H9 (cell line): ENCODE measurements at regions not wholly inside any gene's neighbourhood (a gene's known extent, or its start where the extent isn't known, plus 50 kb on each side); places are given as distances from the start of the nearest gene placed in this dataset.

Experiments
- DNase-seq: peaks from one replicate; pipeline ENCODE4 v3.0.0-alpha.2; 2017
- H2AFZ ChIP-seq: one replicate; pipeline ENCODE4 v1.6.1; 2013; ENCODE audit warnings: mild to moderate bottlenecking, low read length, control low read depth, moderate library complexity
- H2AK5ac ChIP-seq: 2 replicates; pipeline ENCODE4 v1.6.1; 2013; ENCODE audit warnings: low read length, control low read depth, mixed read lengths; ENCODE audit not compliant: insufficient read length
- H2BK120ac ChIP-seq: one replicate; pipeline ENCODE4 v1.6.1; 2013; ENCODE audit warnings: low read depth, mild to moderate bottlenecking, low read length, control low read depth, inconsistent platforms; ENCODE audit not compliant: poor library complexity, severe bottlenecking
- H2BK12ac ChIP-seq: 2 replicates; pipeline ENCODE4 v1.6.1; 2013; ENCODE audit warnings: low read length, control low read depth, mixed read lengths, low read depth; ENCODE audit not compliant: insufficient read length
- H2BK15ac ChIP-seq: 2 replicates; pipeline ENCODE4 v1.6.1; 2013; ENCODE audit warnings: low read depth, low read length, control low read depth
- H2BK20ac ChIP-seq: one replicate; pipeline ENCODE4 v1.6.1; 2013; ENCODE audit warnings: low read depth, mild to moderate bottlenecking, low read length, control low read depth, inconsistent platforms; ENCODE audit not compliant: poor library complexity, severe bottlenecking
- H2BK5ac ChIP-seq: 2 replicates; pipeline ENCODE4 v1.6.1; 2013; ENCODE audit warnings: low read length, control low read depth, mixed read lengths; ENCODE audit not compliant: insufficient read length
- H3K14ac ChIP-seq: 2 replicates; pipeline ENCODE4 v1.6.1; 2013; ENCODE audit warnings: low read length, control low read depth; ENCODE audit not compliant: insufficient read depth
- H3K18ac ChIP-seq: 2 replicates; pipeline ENCODE4 v1.6.1; 2013; ENCODE audit warnings: low read depth, mild to moderate bottlenecking, mixed read lengths, low read length, control low read depth; ENCODE audit not compliant: insufficient read length
- H3K23ac ChIP-seq: 2 replicates; pipeline ENCODE4 v1.6.1; 2013; ENCODE audit warnings: low read length, control low read depth, mixed read lengths, low read depth; ENCODE audit not compliant: insufficient read length
- H3K23me2 ChIP-seq: 2 replicates; pipeline ENCODE4 v1.6.1; 2013; ENCODE audit warnings: low read depth, mild to moderate bottlenecking, mixed read lengths, low read length, control low read depth; ENCODE audit not compliant: insufficient read length, poor library complexity, severe bottlenecking
- H3K27ac ChIP-seq: 2 replicates; pipeline ENCODE4 v1.5.1; 2013; ENCODE audit warnings: low read length, control low read depth, mixed read lengths, low read depth; ENCODE audit not compliant: insufficient read length
- H3K27me3 ChIP-seq: 2 replicates; pipeline ENCODE4 v1.6.1; 2013; ENCODE audit warnings: low read length, control low read depth, inconsistent platforms; ENCODE audit not compliant: insufficient read depth
- H3K4ac ChIP-seq: 2 replicates; pipeline ENCODE4 v1.6.1; 2013; ENCODE audit warnings: low read depth, mild to moderate bottlenecking, control low read depth, inconsistent platforms, low read length, moderate library complexity
- H3K4me1 ChIP-seq: 2 replicates; pipeline ENCODE4 v1.6.1; 2013; ENCODE audit warnings: low read length, control low read depth, inconsistent platforms; ENCODE audit not compliant: insufficient read depth
- H3K4me2 ChIP-seq: 2 replicates; pipeline ENCODE4 v1.6.1; 2013; ENCODE audit warnings: low read length, control low read depth, mixed read lengths; ENCODE audit not compliant: insufficient read length, insufficient read depth
- H3K56ac ChIP-seq: 2 replicates; pipeline ENCODE4 v1.6.1; 2013; ENCODE audit warnings: low read depth, mild to moderate bottlenecking, mixed read lengths, low read length, control low read depth; ENCODE audit not compliant: insufficient read length
- H3K79me1 ChIP-seq: 2 replicates; pipeline ENCODE4 v1.6.1; 2013; ENCODE audit warnings: low read depth, mild to moderate bottlenecking, moderate library complexity, low read length, control low read depth, inconsistent platforms; ENCODE audit not compliant: insufficient read depth, poor library complexity, severe bottlenecking
- H3K79me2 ChIP-seq: 2 replicates; pipeline ENCODE4 v1.6.1; 2013; ENCODE audit warnings: low read length, control low read depth, inconsistent platforms; ENCODE audit not compliant: insufficient read depth
- H3K9ac ChIP-seq: 2 replicates; pipeline ENCODE4 v1.6.1; 2013; ENCODE audit warnings: low read length, control low read depth, mixed read lengths; ENCODE audit not compliant: insufficient read length; ENCODE audit errors: extremely low read depth
- H3K9me3 ChIP-seq: one replicate; pipeline ENCODE4 v1.6.1; 2013; ENCODE audit warnings: low read depth, low read length, inconsistent platforms; ENCODE audit not compliant: control insufficient read depth
- H3T11ph ChIP-seq: one replicate; pipeline ENCODE4 v1.6.1; 2013; ENCODE audit warnings: mild to moderate bottlenecking, low read length, control low read depth, inconsistent platforms
- H4K20me1 ChIP-seq: one replicate; pipeline ENCODE4 v1.6.1; 2013; ENCODE audit not compliant: control insufficient read depth, insufficient read length, insufficient read depth
- H4K5ac ChIP-seq: 2 replicates; pipeline ENCODE4 v1.6.1; 2013; ENCODE audit warnings: low read depth, mild to moderate bottlenecking, mixed read lengths, low read length, control low read depth; ENCODE audit not compliant: insufficient read length
- H4K8ac ChIP-seq: replicated peaks from 2 replicates; pipeline ENCODE4 v1.6.1; 2013; ENCODE audit warnings: low read length, control low read depth, mixed read lengths, low read depth; ENCODE audit not compliant: insufficient read length
- H4K91ac ChIP-seq: 2 replicates; pipeline ENCODE4 v1.6.1; 2013; ENCODE audit warnings: low read depth, mild to moderate bottlenecking, moderate library complexity, mixed read lengths, low read length, control low read depth; ENCODE audit not compliant: insufficient read length
- H3K27ac Mint-ChIP-seq, 3 experiments: 2 replicates in 2 of 3; 3 replicates in 1 of 3; pipeline ENCODE4 v1.8.0; 2020 to 2021; ENCODE audit warnings: mixed read lengths in 3 of 3, mild to moderate bottlenecking in 1 of 3, moderate library complexity in 1 of 3
- H3K27me3 Mint-ChIP-seq: 2 replicates; pipeline ENCODE4 v1.8.0; 2021; ENCODE audit warnings: low read depth, mild to moderate bottlenecking, moderate library complexity, mixed read lengths
- H3K36me3 Mint-ChIP-seq, 3 experiments: 2 replicates in 2 of 3; 3 replicates in 1 of 3; pipeline ENCODE4 v1.8.0; 2020 to 2021; ENCODE audit warnings: low read depth in 3 of 3, mixed read lengths in 3 of 3; ENCODE audit not compliant: insufficient read depth in 1 of 3
- H3K4me1 Mint-ChIP-seq, 2 experiments: 2 replicates each; pipeline ENCODE4 v1.8.0; 2020; ENCODE audit warnings: mixed read lengths in 2 of 2
- H3K4me3 Mint-ChIP-seq, 2 experiments: 2 replicates in 1 of 2; 3 replicates in 1 of 2; pipeline ENCODE4 v1.8.0; 2020 to 2021; ENCODE audit warnings: mild to moderate bottlenecking in 2 of 2, mixed read lengths in 2 of 2, moderate library complexity in 1 of 2
- H3K9me3 Mint-ChIP-seq, 2 experiments: 2 replicates in 1 of 2; 3 replicates in 1 of 2; pipeline ENCODE4 v1.8.0; 2020; ENCODE audit warnings: mild to moderate bottlenecking in 2 of 2, mixed read lengths in 2 of 2, moderate library complexity in 1 of 2
- CTCF ChIP-seq: fragments of 200-600 bp; sonication (generic); conservative IDR thresholded peaks from 3 replicates; pipeline ENCODE4 v1.8.0; 2021; ENCODE audit warnings: antibody characterized with exemption, mild to moderate bottlenecking
- WGBS: extraction: QIAGEN DNeasy Blood & Tissue Kit; methylation state at CpG from one replicate; pipeline ENCODE4 v1.1.7; 2013; ENCODE audit warnings: missing lambda C conversion rate, low lambda C conversion rate, mixed read lengths; ENCODE audit not compliant: insufficient read length; ENCODE audit errors: extremely low coverage; 5-methylcytosine and 5-hydroxymethylcytosine counted together

- no CpG with 5 or more reads among the region's 5 CpGs for WGBS
- Mint-ChIP-seq H3K27ac (no peak overlapping the region), H3K27me3 (peaks cover 35% of the 10 kb centered on the region), H3K36me3 (no peaks in the 10 kb centered on the region), H3K9me3 (no peaks in the 10 kb centered on the region; a peak in 1 of 5 replicates), H3K4me3 (no peak overlapping the region), H3K4me1 (peaks cover 59 to 73% of the 10 kb centered on the region in 2 experiments)
- no peak overlapping the region for H4K91ac ChIP-seq
- H3K14ac ChIP-seq, result no peak overlapping the region
- H2BK120ac ChIP-seq, result no peak overlapping the region
- no peak overlapping the region for H2BK12ac ChIP-seq
- no peak overlapping the region for H3K4me2 ChIP-seq
- no peak overlapping the region for H2BK15ac ChIP-seq
- H3K9me3 ChIP-seq, result no peaks in the 10 kb centered on the region
- H2BK20ac ChIP-seq, result no peak overlapping the region
- peaks cover 12% of the 10 kb centered on the region for H3K23me2 ChIP-seq
- H3K79me1 ChIP-seq, result no peaks in the 10 kb centered on the region
- H4K5ac ChIP-seq, result no peak overlapping the region
- no peak overlapping the region for H3K27ac ChIP-seq
- H3K9ac ChIP-seq, result no peak overlapping the region
- no peak overlapping the region for H2BK5ac ChIP-seq
- H2AFZ ChIP-seq, result no peak overlapping the region
- H3K27me3 ChIP-seq, result no peaks in the 10 kb centered on the region; the same call in 1 of the 2 replicates
- H3K18ac ChIP-seq, result no peak overlapping the region
- no peak for DNase-seq
- no peak overlapping the region for H3K23ac ChIP-seq
- H4K8ac ChIP-seq, result no peak overlapping the region
- no peaks in the 10 kb centered on the region for H4K20me1 ChIP-seq
- peaks cover 19% of the 10 kb centered on the region for H3K4me1 ChIP-seq
- no peak overlapping the region for H3K56ac ChIP-seq
- no peak overlapping the region for H3K4ac ChIP-seq
- TF ChIP-seq CTCF, result no peak
- H3K79me2 ChIP-seq, result no peaks in the 10 kb centered on the region
- H2AK5ac ChIP-seq, result no peak overlapping the region
- H3T11ph ChIP-seq, result no peak overlapping the region
These were observed 68.8 kb upstream of the ACOT11 start for GRCh38 chr1:54479251-54479650.
